ENCODE measurements at regions not wholly inside any gene's neighbourhood (a gene's known extent, or its start where the extent isn't known, plus 50 kb on each side); places are given as distances from the start of the nearest gene placed in this dataset.

GRCh38 chr9:84456527-84456926, 116.0 kb upstream of the SLC28A3 start:
- Histone ChIP-seq H3K4me3 (ENCODE audit: insufficient read depth, low read depth, low read length) (no peak overlapping the region), H3K27ac (ENCODE audit: low read depth, low read length) (no peak overlapping the region), H3K36me3 (ENCODE audit: insufficient read depth, low read length) (no peaks in the 10 kb centered on the region), H3K4me1 (ENCODE audit: insufficient read depth, low read length) (no peaks in the 10 kb centered on the region), H3K27me3 (ENCODE audit: insufficient read depth, low read length) (peaks cover 2% of the 10 kb centered on the region), H4K20me1 (ENCODE audit: insufficient read depth, low read length) (no peaks in the 10 kb centered on the region), H3K9me3 (ENCODE audit: insufficient read depth, low read depth, low read length) (no peaks in the 10 kb centered on the region), H3K4me2 (ENCODE audit: low read length) (no peak overlapping the region), H3K9ac (ENCODE audit: low read length) (no peak overlapping the region), H2AFZ (ENCODE audit: low read depth, low read length) (no peak overlapping the region), H3K79me2 (ENCODE audit: insufficient read depth, low read length) (no peaks in the 10 kb centered on the region)
- TF ChIP-seq, protein P1, sequence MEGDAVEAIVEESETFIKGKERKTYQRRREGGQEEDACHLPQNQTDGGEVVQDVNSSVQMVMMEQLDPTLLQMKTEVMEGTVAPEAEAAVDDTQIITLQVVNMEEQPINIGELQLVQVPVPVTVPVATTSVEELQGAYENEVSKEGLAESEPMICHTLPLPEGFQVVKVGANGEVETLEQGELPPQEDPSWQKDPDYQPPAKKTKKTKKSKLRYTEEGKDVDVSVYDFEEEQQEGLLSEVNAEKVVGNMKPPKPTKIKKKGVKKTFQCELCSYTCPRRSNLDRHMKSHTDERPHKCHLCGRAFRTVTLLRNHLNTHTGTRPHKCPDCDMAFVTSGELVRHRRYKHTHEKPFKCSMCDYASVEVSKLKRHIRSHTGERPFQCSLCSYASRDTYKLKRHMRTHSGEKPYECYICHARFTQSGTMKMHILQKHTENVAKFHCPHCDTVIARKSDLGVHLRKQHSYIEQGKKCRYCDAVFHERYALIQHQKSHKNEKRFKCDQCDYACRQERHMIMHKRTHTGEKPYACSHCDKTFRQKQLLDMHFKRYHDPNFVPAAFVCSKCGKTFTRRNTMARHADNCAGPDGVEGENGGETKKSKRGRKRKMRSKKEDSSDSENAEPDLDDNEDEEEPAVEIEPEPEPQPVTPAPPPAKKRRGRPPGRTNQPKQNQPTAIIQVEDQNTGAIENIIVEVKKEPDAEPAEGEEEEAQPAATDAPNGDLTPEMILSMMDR (IDR thresholded peaks at IDR 0.05; ENCODE audit: insufficient read depth, low read depth, low read length): no peak
- no peak for TF ChIP-seq EZH2 (IDR thresholded peaks at IDR 0.05; ENCODE audit: insufficient read depth, low read length)
- H3K36me3 Mint-ChIP-seq (ENCODE audit: low read depth, unreplicated experiment): no peaks in the 10 kb centered on the region
- no peak for DNase-seq (ENCODE audit: low read depth)
- H3K4me1 Mint-ChIP-seq (ENCODE audit: low read depth, unreplicated experiment): no peaks in the 10 kb centered on the region
- no peak overlapping the region for H3K4me3 Mint-ChIP-seq (ENCODE audit: unreplicated experiment)
- peaks cover 8% of the 10 kb centered on the region for H3K9me3 Mint-ChIP-seq (ENCODE audit: unreplicated experiment)
- H3K27ac Mint-ChIP-seq (ENCODE audit: unreplicated experiment): no peak overlapping the region
- peaks cover 16% of the 10 kb centered on the region for H3K27me3 Mint-ChIP-seq (ENCODE audit: low read depth, unreplicated experiment)
- no peak for FAIRE-seq

- no peak overlapping the region for H3K4me3 ChIP-seq (ENCODE audit: insufficient read depth, low read depth, low read length)
- no peak for FAIRE-seq
- H3K9ac ChIP-seq (ENCODE audit: low read length): no peak overlapping the region
- no peak overlapping the region for H2AFZ ChIP-seq (ENCODE audit: low read depth, low read length)
- TF ChIP-seq EZH2 (IDR thresholded peaks at IDR 0.05; ENCODE audit: insufficient read depth, low read length): no peak
- TF ChIP-seq, protein P1 (IDR thresholded peaks at IDR 0.05; ENCODE audit: insufficient read depth, low read depth, low read length): no peak
- H3K27ac ChIP-seq (ENCODE audit: low read depth, low read length): no peak overlapping the region
- H3K4me1 Mint-ChIP-seq (ENCODE audit: low read depth, unreplicated experiment): no peaks in the 10 kb centered on the region
- no peaks in the 10 kb centered on the region for H3K9me3 ChIP-seq (ENCODE audit: insufficient read depth, low read depth, low read length)
- no peaks in the 10 kb centered on the region for H3K27me3 Mint-ChIP-seq (ENCODE audit: low read depth, unreplicated experiment)
- H4K20me1 ChIP-seq (ENCODE audit: insufficient read depth, low read length): no peaks in the 10 kb centered on the region
- H3K36me3 Mint-ChIP-seq (ENCODE audit: low read depth, unreplicated experiment): no peaks in the 10 kb centered on the region
- H3K4me2 ChIP-seq (ENCODE audit: low read length): no peak overlapping the region
- H3K27ac Mint-ChIP-seq (ENCODE audit: unreplicated experiment): no peak overlapping the region
- H3K4me1 ChIP-seq (ENCODE audit: insufficient read depth, low read length): no peaks in the 10 kb centered on the region
- no peaks in the 10 kb centered on the region for H3K36me3 ChIP-seq (ENCODE audit: insufficient read depth, low read length)
- no peaks in the 10 kb centered on the region for H3K27me3 ChIP-seq (ENCODE audit: insufficient read depth, low read length)
- peaks cover 8% of the 10 kb centered on the region for H3K9me3 Mint-ChIP-seq (ENCODE audit: unreplicated experiment)
- no peak for DNase-seq (ENCODE audit: low read depth)
- H3K4me3 Mint-ChIP-seq (ENCODE audit: unreplicated experiment): no peak overlapping the region
- no peaks in the 10 kb centered on the region for H3K79me2 ChIP-seq (ENCODE audit: insufficient read depth, low read length)
These were observed 120.1 kb upstream of the SLC28A3 start for GRCh38 chr9:84460695-84461094.

DNA sequence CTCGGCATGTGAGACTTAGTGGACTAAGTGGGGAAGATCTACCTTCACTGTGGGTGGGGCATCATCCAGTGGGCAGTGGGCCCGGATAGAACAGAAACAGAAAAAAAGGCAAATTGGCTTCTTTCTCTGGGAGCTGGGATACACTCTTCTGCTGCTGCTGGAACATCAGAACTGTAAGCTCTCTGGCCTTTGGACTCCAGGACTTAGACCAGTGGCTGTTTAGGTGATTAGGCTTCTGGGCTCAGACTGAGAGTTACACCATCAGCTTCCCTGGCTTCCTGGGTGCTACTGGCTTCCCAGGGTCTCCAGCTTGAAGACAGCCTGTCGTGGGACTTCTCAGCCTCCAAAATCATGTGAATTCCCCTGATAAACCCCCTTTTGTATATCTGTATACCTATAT, 122.7 kb upstream of the SLC28A3 start:
- no peaks in the 10 kb centered on the region for H3K79me2 ChIP-seq (ENCODE audit: insufficient read depth, low read length)
- Mint-ChIP-seq H3K27ac (ENCODE audit: unreplicated experiment) (no peak overlapping the region), H3K4me1 (ENCODE audit: low read depth, unreplicated experiment) (no peaks in the 10 kb centered on the region), H3K27me3 (ENCODE audit: low read depth, unreplicated experiment) (no peaks in the 10 kb centered on the region), H3K9me3 (ENCODE audit: unreplicated experiment) (peaks cover 2% of the 10 kb centered on the region), H3K4me3 (ENCODE audit: unreplicated experiment) (no peak overlapping the region), H3K36me3 (ENCODE audit: low read depth, unreplicated experiment) (no peaks in the 10 kb centered on the region)
- H3K27ac ChIP-seq (ENCODE audit: low read depth, low read length): no peak overlapping the region
- no peaks in the 10 kb centered on the region for H3K9me3 ChIP-seq (ENCODE audit: insufficient read depth, low read depth, low read length)
- H3K36me3 ChIP-seq (ENCODE audit: insufficient read depth, low read length): no peaks in the 10 kb centered on the region
- H3K9ac ChIP-seq (ENCODE audit: low read length): no peak overlapping the region
- no peaks in the 10 kb centered on the region for H4K20me1 ChIP-seq (ENCODE audit: insufficient read depth, low read length)
- H3K4me3 ChIP-seq (ENCODE audit: insufficient read depth, low read depth, low read length): no peak overlapping the region
- no peaks in the 10 kb centered on the region for H3K27me3 ChIP-seq (ENCODE audit: insufficient read depth, low read length)
- FAIRE-seq (no peak), DNase-seq (ENCODE audit: low read depth) (no peak)
- no peak overlapping the region for H3K4me2 ChIP-seq (ENCODE audit: low read length)
- TF ChIP-seq, protein P1 (IDR thresholded peaks at IDR 0.05; ENCODE audit: insufficient read depth, low read depth, low read length): no peak
- no peak for TF ChIP-seq EZH2 (IDR thresholded peaks at IDR 0.05; ENCODE audit: insufficient read depth, low read length)
- no peaks in the 10 kb centered on the region for H3K4me1 ChIP-seq (ENCODE audit: insufficient read depth, low read length)
- no peak overlapping the region for H2AFZ ChIP-seq (ENCODE audit: low read depth, low read length)
